ENCODE measurements at regions not wholly inside any gene's neighbourhood (a gene's known extent, or its start where the extent isn't known, plus 50 kb on each side); places are given as distances from the start of the nearest gene placed in this dataset.

- intact Hi-C loops (cut with micrococcal nuclease): no loop called here
- ATAC-seq: no peak
- DNase-seq: no peak
- no peaks in the 10 kb centered on the region for H3K9me3 ChIP-seq (ENCODE audit: control insufficient read depth, insufficient read depth, low read length)
- H3K9me3 Mint-ChIP-seq: no peaks in the 10 kb centered on the region
- no peaks in the 10 kb centered on the region for H3K27me3 ChIP-seq (ENCODE audit: control insufficient read depth, insufficient read depth, low read length)
- no peak overlapping the region for H3K4me3 Mint-ChIP-seq
- no peaks in the 10 kb centered on the region for H3K36me3 Mint-ChIP-seq
- no peak overlapping the region for H3K4me3 ChIP-seq (ENCODE audit: low read length)
- H3K36me3 ChIP-seq (ENCODE audit: control insufficient read depth, insufficient read depth, low read length): no peaks in the 10 kb centered on the region
- WGBS (ENCODE audit: insufficient coverage): 100% methylated on average over 3 of the region's 4 CpGs
- H3K27me3 Mint-ChIP-seq (ENCODE audit: low read depth in 2 of 2): peaks cover 0 to 48% of the 10 kb centered on the region in 2 donors
- TF ChIP-seq CTCF (IDR thresholded peaks at IDR 0.05): no peak
- no peak overlapping the region for H3K27ac ChIP-seq (ENCODE audit: low read length)
- H3K4me1 Mint-ChIP-seq: no peaks in the 10 kb centered on the region
- no peak overlapping the region for H3K27ac Mint-ChIP-seq
- no peaks in the 10 kb centered on the region for H3K4me1 ChIP-seq (ENCODE audit: control insufficient read depth, insufficient read depth, low read length)
Observed at GRCh38 chrX:40437348-40437747, 143.4 kb upstream of the ATP6AP2 start.

GRCh38 chrX:40434947-40435346 lies 145.8 kb upstream of the ATP6AP2 start:
- Mint-ChIP-seq H3K27ac (no peak overlapping the region), H3K4me1 (no peaks in the 10 kb centered on the region), H3K36me3 (no peaks in the 10 kb centered on the region), H3K9me3 (no peaks in the 10 kb centered on the region), H3K27me3 (ENCODE audit: low read depth in 2 of 2) (peaks cover 0 to 28% of the 10 kb centered on the region in 2 donors), H3K4me3 (no peak overlapping the region)
- Histone ChIP-seq H3K4me1 (ENCODE audit: control insufficient read depth, insufficient read depth, low read length) (no peaks in the 10 kb centered on the region), H3K27me3 (ENCODE audit: control insufficient read depth, insufficient read depth, low read length) (no peaks in the 10 kb centered on the region), H3K9me3 (ENCODE audit: control insufficient read depth, insufficient read depth, low read length) (no peaks in the 10 kb centered on the region), H3K36me3 (ENCODE audit: control insufficient read depth, insufficient read depth, low read length) (no peaks in the 10 kb centered on the region), H3K4me3 (ENCODE audit: low read length) (no peak overlapping the region), H3K27ac (ENCODE audit: low read length) (no peak overlapping the region)
- no peak for TF ChIP-seq CTCF (IDR thresholded peaks at IDR 0.05)
- ATAC-seq (no peak), DNase-seq (no peak)
- intact Hi-C loops (cut with micrococcal nuclease): no loop called here
- WGBS (ENCODE audit: insufficient coverage): 49% methylated on average over 9 of the region's 14 CpGs

- H3K9me3 Mint-ChIP-seq: no peaks in the 10 kb centered on the region
- Histone ChIP-seq H3K36me3 (ENCODE audit: control insufficient read depth, insufficient read depth, low read length) (no peaks in the 10 kb centered on the region), H3K9me3 (ENCODE audit: control insufficient read depth, insufficient read depth, low read length) (no peaks in the 10 kb centered on the region), H3K27me3 (ENCODE audit: control insufficient read depth, insufficient read depth, low read length) (no peaks in the 10 kb centered on the region), H3K4me1 (ENCODE audit: control insufficient read depth, insufficient read depth, low read length) (no peaks in the 10 kb centered on the region), H3K4me3 (ENCODE audit: low read length) (no peak overlapping the region), H3K27ac (ENCODE audit: low read length) (no peak overlapping the region)
- no peak for DNase-seq
- no peak for ATAC-seq
- H3K27ac Mint-ChIP-seq: no peak overlapping the region
- TF ChIP-seq CTCF (IDR thresholded peaks at IDR 0.05): no peak
- intact Hi-C loops (cut with micrococcal nuclease): no loop called here
- H3K27me3 Mint-ChIP-seq (ENCODE audit: low read depth in 2 of 2): peaks cover 0 to 23% of the 10 kb centered on the region in 2 donors
- no peaks in the 10 kb centered on the region for H3K4me1 Mint-ChIP-seq
- H3K36me3 Mint-ChIP-seq: no peaks in the 10 kb centered on the region
- no peak overlapping the region for H3K4me3 Mint-ChIP-seq
- 82% methylated on average over 6 of the region's 6 CpGs for WGBS (ENCODE audit: insufficient coverage)
Observed at GRCh38 chrX:40434443-40434842, 146.3 kb upstream of the ATP6AP2 start.

- H3K4me3 Mint-ChIP-seq: no peak overlapping the region
- peaks cover 0 to 16% of the 10 kb centered on the region in 2 donors for H3K27me3 Mint-ChIP-seq (ENCODE audit: low read depth in 2 of 2)
- Histone ChIP-seq H3K4me1 (ENCODE audit: control insufficient read depth, insufficient read depth, low read length) (no peaks in the 10 kb centered on the region), H3K9me3 (ENCODE audit: control insufficient read depth, insufficient read depth, low read length) (no peaks in the 10 kb centered on the region), H3K27me3 (ENCODE audit: control insufficient read depth, insufficient read depth, low read length) (no peaks in the 10 kb centered on the region), H3K4me3 (ENCODE audit: low read length) (no peak overlapping the region), H3K27ac (ENCODE audit: low read length) (no peak overlapping the region), H3K36me3 (ENCODE audit: control insufficient read depth, insufficient read depth, low read length) (no peaks in the 10 kb centered on the region)
- no peak for ATAC-seq
- H3K27ac Mint-ChIP-seq: no peak overlapping the region
- TF ChIP-seq CTCF (IDR thresholded peaks at IDR 0.05): no peak
- H3K36me3 Mint-ChIP-seq: no peaks in the 10 kb centered on the region
- no peaks in the 10 kb centered on the region for H3K4me1 Mint-ChIP-seq
- 100% methylated on average over 2 of the region's 2 CpGs for WGBS (ENCODE audit: insufficient coverage)
- intact Hi-C loops (cut with micrococcal nuclease): no loop called here
- H3K9me3 Mint-ChIP-seq: no peaks in the 10 kb centered on the region
- DNase-seq: no peak
Observed at GRCh38 chrX:40433160-40433559, 147.6 kb upstream of the ATP6AP2 start.

All from natural killer cell (primary cell).